Endothelial cell of umbilical vein (primary cell): ENCODE measurements at regions not wholly inside any gene's neighbourhood (a gene's known extent, or its start where the extent isn't known, plus 50 kb on each side); places are given as distances from the start of the nearest gene placed in this dataset.

Experiments
- BruUV-seq: library from RNA; stranded (reverse); fragments of 400-500 nt; replicated peaks from 2 replicates; lab custom pipeline; 2021; lab: Mats Ljungman, UMichigan
- CTCF ChIA-PET: fragments of 300-600, 350-600 bp; sonication (Branson Sonifier 250); formaldehyde crosslinking; loops from one replicate; lab custom pipeline; 2021; ENCODE audit warnings: antibody characterized with exemption, inconsistent platforms; lab: Charles Lee
- POLR2A ChIA-PET: fragments of 300-600, 350-600 bp; sonication (Branson Sonifier 250); formaldehyde crosslinking; loops from one replicate; lab custom pipeline; 2021; ENCODE audit warnings: antibody characterized with exemption, inconsistent platforms; lab: Charles Lee
- DNase-seq: peaks from one replicate; pipeline ENCODE4 v3.0.0-alpha.2; 2011; ENCODE audit warnings: low read depth, low spot score
- FAIRE-seq: peaks from 2 replicates; lab custom pipeline; 2011; peaks lifted over from hg19 to GRCh38; lab: Jason Lieb, UNC
- H2AFZ ChIP-seq: 2 replicates; pipeline ENCODE4 v1.6.0; 2012; ENCODE audit warnings: low read depth, low read length, control low read depth, inconsistent platforms
- H3K27ac ChIP-seq: 2 replicates; pipeline ENCODE4 v1.5.1; 2011; ENCODE audit warnings: low read depth, mild to moderate bottlenecking, control low read depth, low read length, moderate library complexity; ENCODE audit not compliant: insufficient read depth
- H3K27me3 ChIP-seq, 2 experiments: 2 replicates each; pipeline versions ENCODE4 v1.6.0 to v1.6.1; 2011; ENCODE audit warnings: low read length in 2 of 2, mixed read lengths in 1 of 2; ENCODE audit not compliant: control insufficient read depth in 2 of 2, insufficient read depth in 2 of 2
- H3K36me3 ChIP-seq, 2 experiments: 2 replicates in 1 of 2; 3 replicates in 1 of 2; pipeline ENCODE4 v1.5.1; 2011; ENCODE audit warnings: low read length in 2 of 2, mild to moderate bottlenecking in 1 of 2, moderate library complexity in 1 of 2; ENCODE audit not compliant: control insufficient read depth in 2 of 2, insufficient read depth in 2 of 2; ENCODE audit errors: extremely low read depth in 1 of 2
- H3K4me1 ChIP-seq: 3 replicates; pipeline ENCODE4 v1.5.1; 2011; ENCODE audit warnings: mild to moderate bottlenecking, low read length; ENCODE audit not compliant: control insufficient read depth, insufficient read depth; ENCODE audit errors: extremely low read depth
- H3K4me2 ChIP-seq: 2 replicates; pipeline ENCODE4 v1.6.1; 2011; ENCODE audit warnings: low read length, control low read depth, mixed read lengths; ENCODE audit not compliant: insufficient read depth
- H3K4me3 ChIP-seq, 3 experiments: fragments of 200-600 bp in 1 of 3; sonication (generic), shearing (Covaris generic) in 1 of 3; replicated peaks in 1 of 3; 2 replicates each; pipeline ENCODE4 v1.5.1; 2011 to 2016; ENCODE audit warnings: control low read depth in 3 of 3, low read length in 3 of 3, mild to moderate bottlenecking in 2 of 3, inconsistent platforms in 1 of 3, low read depth in 1 of 3, moderate library complexity in 1 of 3; ENCODE audit not compliant: insufficient read depth in 1 of 3
- H3K79me2 ChIP-seq: 2 replicates; pipeline ENCODE4 v1.6.0; 2012; ENCODE audit warnings: low read length, inconsistent platforms; ENCODE audit not compliant: control insufficient read depth, insufficient read depth
- H3K9ac ChIP-seq: replicated peaks from 2 replicates; pipeline ENCODE3; 2011; ENCODE audit warnings: low read length, control low read depth; ENCODE audit not compliant: insufficient read depth; ENCODE audit errors: extremely low read depth
- H3K9me1 ChIP-seq: replicated peaks from 3 replicates; pipeline ENCODE4 v1.6.0; 2011; ENCODE audit warnings: mild to moderate bottlenecking, low read length; ENCODE audit not compliant: control insufficient read depth, insufficient read depth; ENCODE audit errors: extremely low read depth
- H3K9me3 ChIP-seq: replicated peaks from 2 replicates; pipeline ENCODE4 v1.5.1; 2012; ENCODE audit warnings: low read length, inconsistent platforms; ENCODE audit not compliant: control insufficient read depth, insufficient read depth
- H4K20me1 ChIP-seq: replicated peaks from 2 replicates; pipeline ENCODE3; 2011; ENCODE audit warnings: mild to moderate bottlenecking, low read length; ENCODE audit not compliant: control insufficient read depth, insufficient read depth; ENCODE audit errors: extremely low read depth
- CTCF ChIP-seq, 2 donors: IDR thresholded peaks; 1 replicate in 1 of 2; 2 replicates in 1 of 2; pipeline ENCODE4 v1.5.1; 2011; ENCODE audit warnings: low read length in 2 of 2, mild to moderate bottlenecking in 2 of 2, moderate library complexity in 2 of 2, control low read depth in 1 of 2, inconsistent platforms in 1 of 2, low read depth in 1 of 2; ENCODE audit not compliant: insufficient read depth in 1 of 2; ENCODE audit errors: extremely low read depth in 1 of 2
- EZH2 ChIP-seq: IDR thresholded peaks from 2 replicates; pipeline ENCODE4 v1.6.1; 2012; ENCODE audit warnings: borderline replicate concordance, low read depth, mild to moderate bottlenecking, moderate library complexity, low read length, inconsistent platforms; ENCODE audit not compliant: severe bottlenecking
- FOS ChIP-seq: IDR thresholded peaks from 2 replicates; pipeline ENCODE4 v1.6.1; 2011; ENCODE audit warnings: mild to moderate bottlenecking, low read length, moderate library complexity, borderline replicate concordance; ENCODE audit not compliant: insufficient read depth
- GATA2 ChIP-seq: IDR thresholded peaks from 2 replicates; pipeline ENCODE4 v1.7.0; 2011; ENCODE audit warnings: low read depth, mild to moderate bottlenecking, moderate library complexity, mixed read lengths, low read length; ENCODE audit not compliant: insufficient read length, insufficient read depth
- JUN ChIP-seq: IDR thresholded peaks from 2 replicates; pipeline ENCODE4 v1.6.1; 2011; ENCODE audit warnings: borderline replicate concordance, low read depth; ENCODE audit not compliant: insufficient read length, insufficient read depth
- MAX ChIP-seq: IDR thresholded peaks from 2 replicates; pipeline ENCODE4 v1.6.1; 2011; ENCODE audit not compliant: insufficient read depth, insufficient read length
- MYC ChIP-seq: IDR thresholded peaks from one replicate; pipeline ENCODE4 v1.6.1; 2011; ENCODE audit warnings: mild to moderate bottlenecking, low read depth, low read length
- POLR2A ChIP-seq: IDR thresholded peaks from 2 replicates; pipeline ENCODE4 v1.6.1; 2012; ENCODE audit warnings: low read depth, mild to moderate bottlenecking, control low read depth, low read length
- POLR2AphosphoS5 ChIP-seq: IDR thresholded peaks from 2 replicates; pipeline ENCODE4 v1.6.1; 2012; ENCODE audit warnings: low read depth, mild to moderate bottlenecking, control low read depth, low read length, moderate library complexity; ENCODE audit not compliant: insufficient read depth
- dilution Hi-C: fragments of 300-500 bp; cut with MboI; formaldehyde crosslinking; loops from one replicate; pipeline ENCODE4 v1.15.0; 2019; ENCODE audit warnings: low sequenced_read_pairs; ENCODE audit not compliant: extremely low pct_ligation_motif_present
- intact Hi-C: fragments of 100-400 bp; cut with micrococcal nuclease; formaldehyde crosslinking; loops from one replicate; pipeline ENCODE4 v1.10.0; 2022

- no peak overlapping the region for H3K4me3 ChIP-seq
- H3K9me1 ChIP-seq = peaks cover 2% of the 10 kb centered on the region
- H3K4me2 ChIP-seq = no peak overlapping the region
- dilution Hi-C loops = no loop called here
- H4K20me1 ChIP-seq = no peaks in the 10 kb centered on the region
- no peaks in the 10 kb centered on the region for H3K79me2 ChIP-seq
- H3K27me3 ChIP-seq = no peaks in the 10 kb centered on the region
- BruUV-seq = no TSS peak
- no peak overlapping the region for H3K9ac ChIP-seq
- intact Hi-C loops = no loop called here
- H3K27ac ChIP-seq = no peak overlapping the region
- no peaks in the 10 kb centered on the region for H3K9me3 ChIP-seq
- TF ChIP-seq MYC = no peak
- no peak for TF ChIP-seq POLR2AphosphoS5
- TF ChIP-seq JUN = no peak
- no peak for TF ChIP-seq MAX
- no peak for TF ChIP-seq GATA2
- no peak for TF ChIP-seq EZH2
- TF ChIP-seq FOS = no peak
- TF ChIP-seq POLR2A = no peak
- no peak for TF ChIP-seq CTCF (IDR thresholded peaks at IDR 0.05; ENCODE audit: extremely low read depth in 1 of 2, insufficient read depth in 1 of 2, low read depth in 1 of 2, low read length in 2 of 2)
- no peak overlapping the region for H2AFZ ChIP-seq
- ChIA-PET POLR2A (no interaction called here), CTCF (interaction anchor here (1.0 kb wide), 2 partner anchors 11 to 35 kb away, joined by 3 read pairs; no protein-coding TSS in a partner anchor)
- no peak for DNase-seq
- no peaks in the 10 kb centered on the region for H3K4me1 ChIP-seq
- no peaks in the 10 kb centered on the region for H3K36me3 ChIP-seq
- no peak for FAIRE-seq
These were observed 52.1 kb upstream of the IL12A start for GRCh38 chr3:159936541-159936940.
